Stimulated activated CD8-positive, alpha-beta memory T cell treated with anti-CD3 and anti-CD28 coated beads, Interleukin-7, amount 100 ng/mL, for 48 hours (primary cell): ENCODE measurements at regions not wholly inside any gene's neighbourhood (a gene's known extent, or its start where the extent isn't known, plus 50 kb on each side); places are given as distances from the start of the nearest gene placed in this dataset.

Experiments
- DNase-seq, 2 donors: peaks; one replicate each; pipeline ENCODE4 v3.0.0-alpha.2; 2020; ENCODE audit warnings: low read depth in 1 of 2; ENCODE audit errors: extremely low read depth in 1 of 2

- DNase-seq = no peak
Observed at GRCh38 chr14:28057359-28058296, 709.0 kb upstream of the FOXG1 start.

GRCh38 chr14:28059254-28059653, 707.3 kb upstream of the FOXG1 start:
- DNase-seq = no peak

GRCh38 chr14:28061006-28061405, 705.6 kb upstream of the FOXG1 start:
- no peak for DNase-seq

GRCh38 chr14:28077021-28077420, 689.6 kb upstream of the FOXG1 start:
- no peak for DNase-seq

GRCh38 chr14:28083389-28083788, 683.2 kb upstream of the FOXG1 start:
- no peak for DNase-seq

- DNase-seq = no peak
Observed at GRCh38 chr14:28088125-28088524, 678.5 kb upstream of the FOXG1 start.

GRCh38 chr14:28097585-28097984, 669.0 kb upstream of the FOXG1 start:
- DNase-seq = no peak

- DNase-seq = no peak
Observed at GRCh38 chr14:28098856-28099255, 667.7 kb upstream of the FOXG1 start.

GRCh38 chr14:28102001-28102400, 664.6 kb upstream of the FOXG1 start:
- DNase-seq = no peak

- no peak for DNase-seq
Observed at GRCh38 chr14:28102814-28103213, 663.8 kb upstream of the FOXG1 start.

- no peak for DNase-seq
Observed at GRCh38 chr14:28113311-28113710, 653.3 kb upstream of the FOXG1 start.

GRCh38 chr14:28116716-28117115, 649.9 kb upstream of the FOXG1 start:
- DNase-seq = no peak

- DNase-seq = no peak
Observed at GRCh38 chr14:28119849-28120248, 646.7 kb upstream of the FOXG1 start.

GRCh38 chr14:28120391-28120790, 646.2 kb upstream of the FOXG1 start:
- no peak for DNase-seq

GRCh38 chr14:28121512-28122297, 644.9 kb upstream of the FOXG1 start:
- no peak for DNase-seq

- DNase-seq = no peak
Observed at GRCh38 chr14:28130610-28131284, 635.8 kb upstream of the FOXG1 start.

- no peak for DNase-seq
Observed at GRCh38 chr14:28138341-28138740, 628.2 kb upstream of the FOXG1 start.

GRCh38 chr14:28141662-28142061, 624.9 kb upstream of the FOXG1 start:
- no peak for DNase-seq

- DNase-seq = no peak
Observed at GRCh38 chr14:28142400-28143015, 624.1 kb upstream of the FOXG1 start.

GRCh38 chr14:28143316-28143715, 623.3 kb upstream of the FOXG1 start:
- DNase-seq = no peak

- no peak for DNase-seq
Observed at GRCh38 chr14:28151926-28152325, 614.7 kb upstream of the FOXG1 start.
